NB4 (cell line): ENCODE measurements at regions not wholly inside any gene's neighbourhood (a gene's known extent, or its start where the extent isn't known, plus 50 kb on each side); places are given as distances from the start of the nearest gene placed in this dataset.

Experiments used
- DNase-seq: peaks from one replicate; pipeline ENCODE4 v3.0.0; 2010; ENCODE audit warnings: low read depth
- H3K4me3 ChIP-seq: one replicate; pipeline ENCODE4 v1.5.1; 2011; ENCODE audit warnings: mild to moderate bottlenecking, low read depth, low read length, moderate library complexity
- MYC ChIP-seq: IDR thresholded peaks from 2 replicates; pipeline ENCODE4 v1.6.1; 2011; ENCODE audit warnings: low read depth, low read length
- POLR2A ChIP-seq: IDR thresholded peaks from 2 replicates; pipeline ENCODE4 v1.6.1; 2011; ENCODE audit warnings: mild to moderate bottlenecking; ENCODE audit not compliant: insufficient read length; ENCODE audit errors: extremely low read depth
- TF ChIP-seq, protein P1 (sequence below): IDR thresholded peaks from one replicate; pipeline ENCODE4 v1.5.1; 2012; ENCODE audit warnings: low read depth, low read length
- TF ChIP-seq, protein P2 (sequence below): IDR thresholded peaks from 2 replicates; pipeline ENCODE4 v1.6.1; 2011; ENCODE audit warnings: low read depth, low read length

DNA sequence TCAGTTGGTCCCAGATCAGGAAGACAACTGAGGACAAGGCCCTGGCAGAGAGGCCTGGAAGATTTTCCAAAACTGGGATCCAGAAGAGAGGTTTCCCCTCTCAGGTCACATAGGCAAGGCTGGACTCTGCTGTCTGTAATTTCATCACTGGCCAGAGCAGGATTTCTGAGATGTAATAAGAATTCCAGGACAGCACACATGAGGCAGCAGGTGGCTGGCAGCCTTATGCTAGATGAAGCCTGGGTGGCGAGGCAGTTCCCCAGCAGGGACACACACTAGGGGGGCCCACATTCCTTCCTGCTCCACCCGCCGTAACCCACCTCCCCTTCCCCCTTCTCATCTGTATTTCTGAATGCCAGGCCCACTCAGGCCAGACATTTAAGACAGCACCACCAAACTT, 98.6 kb downstream of the HNRNPLL start:
- TF ChIP-seq, protein P1, sequence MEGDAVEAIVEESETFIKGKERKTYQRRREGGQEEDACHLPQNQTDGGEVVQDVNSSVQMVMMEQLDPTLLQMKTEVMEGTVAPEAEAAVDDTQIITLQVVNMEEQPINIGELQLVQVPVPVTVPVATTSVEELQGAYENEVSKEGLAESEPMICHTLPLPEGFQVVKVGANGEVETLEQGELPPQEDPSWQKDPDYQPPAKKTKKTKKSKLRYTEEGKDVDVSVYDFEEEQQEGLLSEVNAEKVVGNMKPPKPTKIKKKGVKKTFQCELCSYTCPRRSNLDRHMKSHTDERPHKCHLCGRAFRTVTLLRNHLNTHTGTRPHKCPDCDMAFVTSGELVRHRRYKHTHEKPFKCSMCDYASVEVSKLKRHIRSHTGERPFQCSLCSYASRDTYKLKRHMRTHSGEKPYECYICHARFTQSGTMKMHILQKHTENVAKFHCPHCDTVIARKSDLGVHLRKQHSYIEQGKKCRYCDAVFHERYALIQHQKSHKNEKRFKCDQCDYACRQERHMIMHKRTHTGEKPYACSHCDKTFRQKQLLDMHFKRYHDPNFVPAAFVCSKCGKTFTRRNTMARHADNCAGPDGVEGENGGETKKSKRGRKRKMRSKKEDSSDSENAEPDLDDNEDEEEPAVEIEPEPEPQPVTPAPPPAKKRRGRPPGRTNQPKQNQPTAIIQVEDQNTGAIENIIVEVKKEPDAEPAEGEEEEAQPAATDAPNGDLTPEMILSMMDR, result no peak
- TF ChIP-seq POLR2A, result no peak
- TF ChIP-seq, protein P2, sequence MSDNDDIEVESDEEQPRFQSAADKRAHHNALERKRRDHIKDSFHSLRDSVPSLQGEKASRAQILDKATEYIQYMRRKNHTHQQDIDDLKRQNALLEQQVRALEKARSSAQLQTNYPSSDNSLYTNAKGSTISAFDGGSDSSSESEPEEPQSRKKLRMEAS, result no peak
- no peak for TF ChIP-seq MYC
- no peak overlapping the region for H3K4me3 ChIP-seq
- no peak for DNase-seq

DNA sequence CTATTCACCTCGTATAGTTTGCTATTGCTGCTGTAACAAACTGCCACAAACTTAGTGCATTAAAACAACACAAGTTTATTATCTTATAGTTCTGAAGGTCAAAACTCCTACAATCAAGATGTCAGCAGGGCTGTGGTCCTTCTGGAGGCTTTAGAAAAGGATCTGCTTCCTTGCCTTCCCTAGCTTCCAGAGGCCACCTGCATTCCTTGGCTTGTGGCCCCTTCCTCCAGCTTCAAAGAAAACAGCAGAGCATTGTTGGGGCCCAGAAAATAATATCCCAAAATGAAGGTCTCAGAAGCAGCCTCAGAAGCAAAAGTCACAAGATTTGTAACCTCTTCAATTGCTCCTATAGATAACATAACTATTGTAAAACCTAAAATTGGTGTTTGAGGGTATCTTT, 100.6 kb downstream of the HNRNPLL start:
- no peak for DNase-seq
- TF ChIP-seq POLR2A (no peak), MYC (no peak)
- TF ChIP-seq, protein P2, result no peak
- TF ChIP-seq, protein P1, result no peak
- H3K4me3 ChIP-seq, result no peak overlapping the region

DNA sequence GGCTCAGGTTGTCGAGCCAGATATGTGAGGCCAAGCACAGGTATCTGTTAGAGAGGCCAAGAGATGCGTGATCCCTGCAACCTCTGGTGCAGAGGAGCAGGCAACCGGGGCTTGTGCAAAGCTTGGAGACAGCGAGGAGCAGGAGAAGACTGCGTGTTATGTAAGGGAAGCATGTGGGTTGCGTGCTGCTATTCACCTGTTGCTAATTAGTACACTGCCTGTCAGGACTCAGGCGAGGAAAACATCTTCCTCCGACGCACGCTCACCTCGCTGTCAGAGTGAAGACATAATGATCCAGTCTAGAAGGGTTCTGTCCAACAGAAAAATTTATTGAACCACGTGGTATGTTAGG, 102.5 kb downstream of the HNRNPLL start:
- no peak for TF ChIP-seq POLR2A
- TF ChIP-seq, protein P2, result no peak
- TF ChIP-seq, protein P1, result no peak
- TF ChIP-seq MYC, result no peak
- H3K4me3 ChIP-seq, result no peak overlapping the region
- DNase-seq, result no peak

DNA sequence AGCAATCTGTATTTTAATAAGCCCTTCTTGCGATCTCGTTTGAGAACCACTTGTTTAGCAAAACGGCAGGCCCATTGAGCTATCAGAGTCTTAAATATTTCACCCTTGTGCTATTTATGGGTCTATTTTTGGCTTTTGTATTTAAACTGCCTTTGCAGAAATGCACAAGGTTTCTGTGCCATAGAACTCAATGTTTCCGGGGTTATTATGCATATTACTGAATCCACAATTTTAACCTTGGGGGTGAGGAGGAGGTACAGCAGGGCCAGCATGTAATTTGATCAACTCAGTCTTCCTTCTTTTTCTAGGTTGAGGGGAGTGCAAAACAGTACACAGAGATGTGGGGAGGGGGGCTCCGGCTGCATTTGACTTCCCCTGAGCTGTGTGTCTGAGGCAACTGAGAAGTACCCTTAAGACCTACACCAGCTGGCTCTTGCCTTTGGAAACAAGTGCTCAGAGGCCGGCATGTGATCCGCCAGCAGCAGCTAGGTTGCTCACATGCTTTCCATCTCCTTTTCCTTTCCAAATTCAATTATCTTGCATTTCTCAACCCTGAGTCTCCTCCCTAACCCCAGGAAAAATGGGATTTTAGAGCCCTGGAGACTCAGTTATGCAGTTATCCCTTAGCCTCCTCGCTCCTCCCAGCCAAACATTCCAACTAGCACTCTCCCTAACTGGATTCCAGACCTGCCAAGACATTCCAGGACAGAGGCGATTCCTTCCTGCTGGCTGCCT, 103.0 kb downstream of the HNRNPLL start:
- no peak for DNase-seq
- no peak overlapping the region for H3K4me3 ChIP-seq
- TF ChIP-seq, protein P2, result no peak
- TF ChIP-seq, protein P1, result no peak
- TF ChIP-seq POLR2A, result no peak
- no peak for TF ChIP-seq MYC

DNA sequence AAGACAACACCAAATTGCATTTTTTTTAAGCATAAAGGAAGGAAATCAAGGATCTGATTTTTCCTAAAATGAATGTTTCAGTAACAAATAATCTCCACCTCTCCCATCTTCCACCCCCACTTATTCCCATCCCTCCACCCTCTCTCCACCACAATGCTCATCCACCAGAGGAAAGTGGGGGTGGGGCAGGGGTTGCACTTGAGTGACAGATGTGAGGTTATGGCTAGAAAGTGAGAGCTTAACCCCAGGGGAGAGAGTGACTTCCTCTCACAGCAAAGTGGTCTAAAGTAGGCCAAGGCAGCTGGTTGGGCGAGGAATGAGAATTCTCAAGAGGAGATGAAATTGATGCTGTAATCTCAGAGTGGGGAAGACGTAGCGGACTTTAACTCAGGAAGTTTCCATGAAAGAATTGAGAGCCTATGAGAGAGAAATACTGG, 104.7 kb downstream of the HNRNPLL start:
- peak; percentile 90 for DNase-seq
- H3K4me3 ChIP-seq, result no peak overlapping the region
- no peak for TF ChIP-seq POLR2A
- TF ChIP-seq, protein P2, result no peak

DNA sequence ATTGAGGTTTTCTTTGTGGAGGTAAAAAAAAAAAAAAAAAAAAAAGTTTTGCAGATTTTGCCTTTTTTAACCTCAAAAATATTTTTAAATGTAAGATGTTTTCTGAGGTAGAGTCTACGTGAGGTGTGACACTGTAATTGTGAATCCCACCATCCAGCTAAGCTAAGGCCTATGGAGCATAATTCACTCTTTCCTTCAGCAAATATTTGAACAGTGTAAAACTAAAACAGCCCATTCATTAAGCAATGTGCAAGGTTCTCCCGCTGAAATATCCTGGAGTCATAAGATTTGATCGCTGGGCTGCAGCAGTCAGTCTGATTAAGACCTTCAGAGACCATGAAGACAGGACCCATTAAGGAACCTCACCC, 105.1 kb downstream of the HNRNPLL start:
- DNase-seq, result no peak
- TF ChIP-seq, protein P1, result no peak
- no peak overlapping the region for H3K4me3 ChIP-seq
